ENCODE measurements at regions not wholly inside any gene's neighbourhood (a gene's known extent, or its start where the extent isn't known, plus 50 kb on each side); places are given as distances from the start of the nearest gene placed in this dataset.

DNA sequence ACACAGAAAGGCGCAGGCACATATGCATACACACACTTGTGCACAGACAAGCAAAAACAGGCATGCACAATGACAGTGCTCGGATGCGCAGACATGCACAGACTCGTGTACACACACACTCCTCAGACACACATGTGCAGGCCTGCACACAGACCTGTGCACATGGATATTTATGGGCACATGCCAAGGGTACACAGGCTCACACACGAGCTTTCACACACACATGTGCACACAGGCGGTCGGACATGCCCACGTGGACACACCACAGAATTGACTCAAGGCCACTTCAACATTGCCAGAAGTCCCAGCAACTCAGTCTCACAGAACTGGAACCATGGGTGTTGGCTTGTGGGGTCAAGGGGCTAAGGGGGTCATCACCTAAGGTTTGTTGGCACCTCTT is 206.8 kb downstream of the URI1 start:
- Mint-ChIP-seq H3K4me1 (peaks cover 5% of the 10 kb centered on the region), H3K9me3 (ENCODE audit: insufficient read depth) (no peaks in the 10 kb centered on the region), H3K4me3 (no peak overlapping the region), H3K27ac (no peak overlapping the region), H3K27me3 (no peaks in the 10 kb centered on the region)
- H3K36me3 ChIP-seq (replicated peaks in 1 of 2; ENCODE audit: control extremely low read depth in 1 of 2, control insufficient read depth in 1 of 2, extremely low read depth in 1 of 2, insufficient read depth in 2 of 2, low read length in 1 of 2), result no peaks in the 10 kb centered on the region
- CTCF ChIA-PET, result no interaction called here
- peaks cover 3 to 7% of the 10 kb centered on the region in 2 donors for H3K4me1 ChIP-seq (ENCODE audit: control insufficient read depth in 2 of 2, insufficient read depth in 2 of 2, low read length in 2 of 2)
- POLR2A ChIA-PET, result no interaction called here
- no peaks in the 10 kb centered on the region for H4K20me1 ChIP-seq (ENCODE audit: control insufficient read depth, insufficient read depth, low read length, poor library complexity, severe bottlenecking)
- intact Hi-C loops (cut with micrococcal nuclease), result no loop called here
- no peak overlapping the region for H3K27ac ChIP-seq (ENCODE audit: low read length in 2 of 2)
- WGBS (ENCODE audit: insufficient coverage), result 89% methylated on average over 7 of the region's 8 CpGs
- no peak overlapping the region for H3K4me2 ChIP-seq (replicated peaks; ENCODE audit: low read depth, low read length, poor library complexity, severe bottlenecking)
- DNase-seq (no peak), ATAC-seq (ENCODE audit: low read depth) (no peak)
- TF ChIP-seq EZH2 (IDR thresholded peaks at IDR 0.05; ENCODE audit: borderline replicate concordance, insufficient read depth, low read depth, low read length, poor library complexity, severe bottlenecking), result no peak
- TF ChIP-seq, protein P1, sequence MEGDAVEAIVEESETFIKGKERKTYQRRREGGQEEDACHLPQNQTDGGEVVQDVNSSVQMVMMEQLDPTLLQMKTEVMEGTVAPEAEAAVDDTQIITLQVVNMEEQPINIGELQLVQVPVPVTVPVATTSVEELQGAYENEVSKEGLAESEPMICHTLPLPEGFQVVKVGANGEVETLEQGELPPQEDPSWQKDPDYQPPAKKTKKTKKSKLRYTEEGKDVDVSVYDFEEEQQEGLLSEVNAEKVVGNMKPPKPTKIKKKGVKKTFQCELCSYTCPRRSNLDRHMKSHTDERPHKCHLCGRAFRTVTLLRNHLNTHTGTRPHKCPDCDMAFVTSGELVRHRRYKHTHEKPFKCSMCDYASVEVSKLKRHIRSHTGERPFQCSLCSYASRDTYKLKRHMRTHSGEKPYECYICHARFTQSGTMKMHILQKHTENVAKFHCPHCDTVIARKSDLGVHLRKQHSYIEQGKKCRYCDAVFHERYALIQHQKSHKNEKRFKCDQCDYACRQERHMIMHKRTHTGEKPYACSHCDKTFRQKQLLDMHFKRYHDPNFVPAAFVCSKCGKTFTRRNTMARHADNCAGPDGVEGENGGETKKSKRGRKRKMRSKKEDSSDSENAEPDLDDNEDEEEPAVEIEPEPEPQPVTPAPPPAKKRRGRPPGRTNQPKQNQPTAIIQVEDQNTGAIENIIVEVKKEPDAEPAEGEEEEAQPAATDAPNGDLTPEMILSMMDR (IDR thresholded peaks at IDR 0.05), result no peak
- H3K79me2 ChIP-seq (ENCODE audit: control insufficient read depth, insufficient read depth, low read length), result no peaks in the 10 kb centered on the region
- H3K4me3 ChIP-seq (ENCODE audit: control extremely low read depth in 1 of 5, extremely low read depth in 1 of 5, insufficient read depth in 1 of 5, low read depth in 2 of 5, low read length in 4 of 5), result no peak overlapping the region
- no peaks in the 10 kb centered on the region for H3K27me3 ChIP-seq (replicated peaks in 1 of 4; ENCODE audit: control extremely low read depth in 1 of 4, control insufficient read depth in 3 of 4, insufficient read depth in 4 of 4, low read length in 3 of 4)
- no peak overlapping the region for H2AFZ ChIP-seq (ENCODE audit: insufficient read depth, low read depth, low read length, poor library complexity, severe bottlenecking)
- H3K9me3 ChIP-seq (ENCODE audit: control extremely low read depth in 1 of 3, control insufficient read depth in 2 of 3, insufficient read depth in 1 of 3, low read length in 2 of 3), result peaks cover 0 to 16% (median 0%) of the 10 kb centered on the region in 3 donors
- no peak overlapping the region for H3K9ac ChIP-seq (ENCODE audit: low read length)

DNA sequence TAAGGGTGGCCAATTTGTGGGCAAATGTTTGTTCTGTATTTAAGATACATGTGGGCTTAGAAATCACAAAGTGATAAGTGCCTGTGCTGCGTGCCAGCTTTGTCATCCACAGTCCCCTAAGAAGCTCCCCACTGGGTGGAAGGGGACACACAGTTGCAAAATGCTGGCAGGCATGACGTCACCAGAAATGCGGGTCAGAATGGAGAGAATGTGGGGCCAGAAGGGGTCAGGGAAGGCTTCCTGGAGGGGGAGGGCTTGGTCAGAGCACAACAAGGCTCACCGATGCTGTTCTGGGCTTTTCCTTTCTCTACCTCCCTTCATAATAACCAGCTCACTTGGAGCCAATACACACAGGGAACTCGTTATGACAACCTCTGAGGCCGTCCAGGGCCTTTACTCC is 207.3 kb downstream of the URI1 start:
- peaks cover 7 to 10% of the 10 kb centered on the region in 2 donors for H3K4me1 ChIP-seq (ENCODE audit: control insufficient read depth in 2 of 2, insufficient read depth in 2 of 2, low read length in 2 of 2)
- H3K4me2 ChIP-seq (replicated peaks; ENCODE audit: low read depth, low read length, poor library complexity, severe bottlenecking), result no peak overlapping the region
- Mint-ChIP-seq H3K4me3 (no peak overlapping the region), H3K4me1 (peaks cover 10% of the 10 kb centered on the region), H3K27me3 (no peaks in the 10 kb centered on the region), H3K27ac (no peak overlapping the region), H3K9me3 (ENCODE audit: insufficient read depth) (no peaks in the 10 kb centered on the region)
- H2AFZ ChIP-seq (ENCODE audit: insufficient read depth, low read depth, low read length, poor library complexity, severe bottlenecking), result no peak overlapping the region
- H3K9ac ChIP-seq (ENCODE audit: low read length), result no peak overlapping the region
- no peaks in the 10 kb centered on the region for H3K36me3 ChIP-seq (replicated peaks in 1 of 2; ENCODE audit: control extremely low read depth in 1 of 2, control insufficient read depth in 1 of 2, extremely low read depth in 1 of 2, insufficient read depth in 2 of 2, low read length in 1 of 2)
- ChIA-PET POLR2A (no interaction called here), CTCF (no interaction called here)
- ATAC-seq (ENCODE audit: low read depth), result no peak
- H3K27ac ChIP-seq (ENCODE audit: low read length in 2 of 2), result no peak overlapping the region
- H4K20me1 ChIP-seq (ENCODE audit: control insufficient read depth, insufficient read depth, low read length, poor library complexity, severe bottlenecking), result no peaks in the 10 kb centered on the region
- no peaks in the 10 kb centered on the region for H3K27me3 ChIP-seq (replicated peaks in 1 of 4; ENCODE audit: control extremely low read depth in 1 of 4, control insufficient read depth in 3 of 4, insufficient read depth in 4 of 4, low read length in 3 of 4)
- no peak overlapping the region for H3K4me3 ChIP-seq (ENCODE audit: control extremely low read depth in 1 of 5, extremely low read depth in 1 of 5, insufficient read depth in 1 of 5, low read depth in 2 of 5, low read length in 4 of 5)
- no peaks in the 10 kb centered on the region for H3K79me2 ChIP-seq (ENCODE audit: control insufficient read depth, insufficient read depth, low read length)
- TF ChIP-seq EZH2 (IDR thresholded peaks at IDR 0.05; ENCODE audit: borderline replicate concordance, insufficient read depth, low read depth, low read length, poor library complexity, severe bottlenecking), result no peak
- TF ChIP-seq, protein P1 (IDR thresholded peaks at IDR 0.05), result no peak
- intact Hi-C loops (cut with micrococcal nuclease), result no loop called here
- peaks cover 0 to 13% (median 0%) of the 10 kb centered on the region in 3 donors for H3K9me3 ChIP-seq (ENCODE audit: control extremely low read depth in 1 of 3, control insufficient read depth in 2 of 3, insufficient read depth in 1 of 3, low read length in 2 of 3)
- no peak for DNase-seq
- 75% methylated on average over 2 of the region's 6 CpGs for WGBS (ENCODE audit: insufficient coverage)
